Ovary (tissue), 3 donors: ENCODE measurements at regions not wholly inside any gene's neighbourhood (a gene's known extent, or its start where the extent isn't known, plus 50 kb on each side); places are given as distances from the start of the nearest gene placed in this dataset.

Experiments used
- EP300 ChIP-seq: sonication (generic); formaldehyde crosslinking; IDR thresholded peaks from one replicate; pipeline ENCODE4 v1.6.1; 2017; ENCODE audit warnings: antibody characterized with exemption
- POLR2A ChIP-seq: fragments of 450-650 bp; IDR thresholded peaks from one replicate; pipeline ENCODE4 v1.6.1; 2017; ENCODE audit warnings: antibody characterized with exemption, mild to moderate bottlenecking, moderate library complexity
- TF ChIP-seq, protein P1 (sequence below), 3 donors: fragments of 450-650 bp in 2 of 3; fragments of 200-600 bp in 1 of 3; IDR thresholded peaks; one replicate each; pipeline versions ENCODE4 v1.5.1 to v1.8.0; 2016 to 2022; ENCODE audit warnings: antibody characterized with exemption in 3 of 3, mild to moderate bottlenecking in 1 of 3
- donor health status: DM: no; HTN: no; CAD: no.

DNA sequence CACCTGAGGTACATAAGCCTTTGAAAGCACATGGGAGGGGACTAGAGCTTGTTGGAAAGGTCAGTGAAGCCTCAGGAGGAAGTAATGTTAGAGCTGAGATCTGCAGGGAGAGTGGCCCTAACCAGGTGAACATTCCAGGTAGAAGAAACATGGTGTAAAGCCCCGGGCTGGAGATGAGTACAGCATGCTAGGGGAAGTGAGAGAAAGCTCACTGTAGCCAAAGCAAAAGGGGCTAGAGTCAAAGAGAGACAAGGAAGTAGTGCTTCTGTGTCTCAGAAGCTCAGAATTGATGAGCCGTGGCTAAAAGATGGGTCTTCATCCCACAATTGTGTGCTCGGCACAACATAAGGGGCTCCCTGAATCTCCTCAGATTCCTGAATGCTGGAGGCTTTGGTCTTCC lies 481.8 kb downstream of the XYLT1 start:
- TF ChIP-seq, protein P1, sequence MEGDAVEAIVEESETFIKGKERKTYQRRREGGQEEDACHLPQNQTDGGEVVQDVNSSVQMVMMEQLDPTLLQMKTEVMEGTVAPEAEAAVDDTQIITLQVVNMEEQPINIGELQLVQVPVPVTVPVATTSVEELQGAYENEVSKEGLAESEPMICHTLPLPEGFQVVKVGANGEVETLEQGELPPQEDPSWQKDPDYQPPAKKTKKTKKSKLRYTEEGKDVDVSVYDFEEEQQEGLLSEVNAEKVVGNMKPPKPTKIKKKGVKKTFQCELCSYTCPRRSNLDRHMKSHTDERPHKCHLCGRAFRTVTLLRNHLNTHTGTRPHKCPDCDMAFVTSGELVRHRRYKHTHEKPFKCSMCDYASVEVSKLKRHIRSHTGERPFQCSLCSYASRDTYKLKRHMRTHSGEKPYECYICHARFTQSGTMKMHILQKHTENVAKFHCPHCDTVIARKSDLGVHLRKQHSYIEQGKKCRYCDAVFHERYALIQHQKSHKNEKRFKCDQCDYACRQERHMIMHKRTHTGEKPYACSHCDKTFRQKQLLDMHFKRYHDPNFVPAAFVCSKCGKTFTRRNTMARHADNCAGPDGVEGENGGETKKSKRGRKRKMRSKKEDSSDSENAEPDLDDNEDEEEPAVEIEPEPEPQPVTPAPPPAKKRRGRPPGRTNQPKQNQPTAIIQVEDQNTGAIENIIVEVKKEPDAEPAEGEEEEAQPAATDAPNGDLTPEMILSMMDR (IDR thresholded peaks at IDR 0.05) = no peak
- TF ChIP-seq EP300 = no peak
- no peak for TF ChIP-seq POLR2A
